Caco-2 (cell line): ENCODE measurements at regions not wholly inside any gene's neighbourhood (a gene's known extent, or its start where the extent isn't known, plus 50 kb on each side); places are given as distances from the start of the nearest gene placed in this dataset.

Experiments used
- BruUV-seq: library from RNA; stranded (reverse); fragments of 400-500 nt; replicated peaks from 2 replicates; lab custom pipeline; 2021; lab: Mats Ljungman, UMichigan
- CTCF ChIA-PET: fragments of 300-600 bp; sonication (Branson Sonifier 250); formaldehyde crosslinking; loops from one replicate; lab custom pipeline; 2022; ENCODE audit warnings: antibody characterized with exemption; lab: Charles Lee
- POLR2A ChIA-PET: fragments of 300-600 bp; sonication (Branson Sonifier 250); formaldehyde crosslinking; loops from one replicate; lab custom pipeline; 2022; ENCODE audit warnings: antibody characterized with exemption; lab: Charles Lee
- DNase-seq, 2 experiments: peaks; one replicate each; pipeline versions ENCODE4 v3.0.0 to v3.0.0-alpha.2; 2020 to 2022
- H3K27me3 ChIP-seq: replicated peaks from 2 replicates; pipeline ENCODE4 v1.6.0; 2011; ENCODE audit warnings: low read length; ENCODE audit not compliant: control insufficient read depth, insufficient read depth
- H3K36me3 ChIP-seq: 2 replicates; pipeline ENCODE4 v1.5.1; 2011; ENCODE audit warnings: low read length; ENCODE audit not compliant: control insufficient read depth, insufficient read depth
- H3K4me1 ChIP-seq: fragments of 250-450 bp; sonication (Bioruptor Pico); 2 replicates; pipeline ENCODE4 v1.5.1; 2020; ENCODE audit warnings: mild to moderate bottlenecking
- H3K4me3 ChIP-seq: 2 replicates; pipeline ENCODE4 v1.5.1; 2011; ENCODE audit warnings: low read depth, mild to moderate bottlenecking, control low read depth, low read length
- H3K9me3 ChIP-seq: fragments of 250-450 bp; sonication (Bioruptor Pico); 2 replicates; pipeline ENCODE4 v1.5.1; 2020; ENCODE audit warnings: mild to moderate bottlenecking, moderate library complexity
- H3K27ac Mint-ChIP-seq: one replicate; pipeline ENCODE4 v1.8.0; 2022; ENCODE audit warnings: mixed read lengths; ENCODE audit not compliant: unreplicated experiment
- H3K27me3 Mint-ChIP-seq: one replicate; pipeline ENCODE4 v1.8.0; 2022; ENCODE audit warnings: mixed read lengths; ENCODE audit not compliant: insufficient read depth, unreplicated experiment
- H3K36me3 Mint-ChIP-seq: one replicate; pipeline ENCODE4 v1.8.0; 2022; ENCODE audit warnings: mild to moderate bottlenecking, mixed read lengths; ENCODE audit not compliant: insufficient read depth, unreplicated experiment
- H3K4me1 Mint-ChIP-seq: one replicate; pipeline ENCODE4 v1.8.0; 2022; ENCODE audit warnings: low read depth, mixed read lengths; ENCODE audit not compliant: unreplicated experiment
- H3K4me3 Mint-ChIP-seq: one replicate; pipeline ENCODE4 v1.8.0; 2022; ENCODE audit warnings: mild to moderate bottlenecking, moderate library complexity, mixed read lengths; ENCODE audit not compliant: unreplicated experiment
- H3K9me3 Mint-ChIP-seq: one replicate; pipeline ENCODE4 v1.8.0; 2022; ENCODE audit warnings: mixed read lengths; ENCODE audit not compliant: unreplicated experiment
- CTCF ChIP-seq, 2 experiments: fragments of 200-600 bp in 1 of 2; IDR thresholded peaks; 1 replicate in 1 of 2; 2 replicates in 1 of 2; pipeline versions ENCODE4 v1.5.1 to v1.8.0; 2011 to 2022; ENCODE audit warnings: antibody characterized with exemption in 1 of 2, control low read depth in 1 of 2, inconsistent platforms in 1 of 2, low read depth in 1 of 2, low read length in 1 of 2, mild to moderate bottlenecking in 1 of 2, moderate library complexity in 1 of 2; ENCODE audit not compliant: insufficient read depth in 1 of 2, severe bottlenecking in 1 of 2, unreplicated experiment in 1 of 2
- intact Hi-C: fragments of 100-400 bp; cut with micrococcal nuclease; formaldehyde crosslinking; loops from one replicate; pipeline ENCODE4 v1.10.0; 2022; ENCODE audit not compliant: unreplicated experiment

GRCh38 chr16:51244887-51245657 lies 94.0 kb upstream of the SALL1 start:
- Histone ChIP-seq H3K4me1 (peaks cover 16% of the 10 kb centered on the region), H3K4me3 (no peak overlapping the region), H3K9me3 (no peaks in the 10 kb centered on the region), H3K27me3 (peaks cover 3% of the 10 kb centered on the region), H3K36me3 (no peaks in the 10 kb centered on the region)
- DNase-seq, result no peak
- Mint-ChIP-seq H3K27ac (no peak overlapping the region), H3K4me1 (peaks cover 21% of the 10 kb centered on the region), H3K36me3 (peaks cover 6% of the 10 kb centered on the region), H3K9me3 (peaks cover 4% of the 10 kb centered on the region), H3K27me3 (peaks cover 35% of the 10 kb centered on the region), H3K4me3 (no peak overlapping the region)
- ChIA-PET CTCF (no interaction called here), POLR2A (no interaction called here)
- no TSS peak for BruUV-seq
- intact Hi-C loops, result loop anchor here (1.0 kb wide), 2 partner anchors 10 to 125 kb away; no protein-coding TSS in a partner anchor
- no peak for TF ChIP-seq CTCF (IDR thresholded peaks at IDR 0.05; ENCODE audit: insufficient read depth in 1 of 2, low read depth in 1 of 2, low read length in 1 of 2, severe bottlenecking in 1 of 2, unreplicated experiment in 1 of 2)

DNA sequence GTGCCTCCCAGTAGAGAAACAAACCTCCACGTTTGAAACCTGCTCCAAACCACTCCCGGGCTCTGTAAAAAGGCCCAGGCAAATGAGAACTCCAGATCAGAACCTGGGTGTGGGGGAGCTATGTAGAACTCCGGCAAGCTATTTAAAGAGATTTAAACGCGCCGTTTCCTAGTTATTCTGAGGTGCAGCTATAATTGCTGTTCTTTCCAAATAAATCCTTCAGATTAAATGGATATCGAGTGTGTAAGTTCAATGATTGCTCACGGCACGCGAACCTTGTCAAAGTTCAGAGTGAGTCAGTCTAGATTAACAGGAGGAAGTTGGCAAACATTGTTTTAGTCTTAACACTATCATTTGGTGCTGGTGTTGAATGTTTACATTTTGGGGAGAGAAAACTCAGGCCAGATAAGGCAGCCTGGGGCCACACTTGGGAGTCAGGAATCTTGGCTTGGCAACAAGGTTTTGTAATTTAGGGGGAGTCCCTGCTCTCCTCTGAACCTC lies 92.9 kb upstream of the SALL1 start:
- peak overlapping the region; percentile 14 for H3K4me3 Mint-ChIP-seq
- peak; percentile 55 to 57 for DNase-seq
- peaks cover 3% of the 10 kb centered on the region for H3K27me3 ChIP-seq
- H3K36me3 Mint-ChIP-seq, result peaks cover 6% of the 10 kb centered on the region
- peaks cover 16% of the 10 kb centered on the region for H3K4me1 ChIP-seq
- TF ChIP-seq CTCF (IDR thresholded peaks at IDR 0.05; ENCODE audit: insufficient read depth in 1 of 2, low read depth in 1 of 2, low read length in 1 of 2, severe bottlenecking in 1 of 2, unreplicated experiment in 1 of 2), result no peak
- H3K27ac Mint-ChIP-seq, result no peak overlapping the region
- no TSS peak for BruUV-seq
- peaks cover 14% of the 10 kb centered on the region for H3K9me3 Mint-ChIP-seq
- intact Hi-C loops, result loop anchor here (1.0 kb wide), 2 partner anchors 9 to 124 kb away; no protein-coding TSS in a partner anchor
- no peak overlapping the region for H3K4me3 ChIP-seq
- H3K4me1 Mint-ChIP-seq, result peaks cover 21% of the 10 kb centered on the region
- ChIA-PET POLR2A (no interaction called here), CTCF (interaction anchor here (0.6 kb wide), 1 partner anchor 9 kb away, joined by 5 read pairs; no protein-coding TSS in a partner anchor)
- H3K36me3 ChIP-seq, result no peaks in the 10 kb centered on the region
- 0 out of 2 replicates have a peak, but pooled peaks cover 2% of the 10 kb centered on the region for H3K9me3 ChIP-seq
- peaks cover 44% of the 10 kb centered on the region for H3K27me3 Mint-ChIP-seq

- BruUV-seq, result no TSS peak
- Histone ChIP-seq H3K4me3 (no peak overlapping the region), H3K4me1 (peaks cover 27% of the 10 kb centered on the region), H3K36me3 (no peaks in the 10 kb centered on the region), H3K27me3 (peaks cover 3% of the 10 kb centered on the region), H3K9me3 (0 out of 2 replicates have a peak, but pooled peaks cover 3% of the 10 kb centered on the region)
- peaks cover 21% of the 10 kb centered on the region for H3K4me1 Mint-ChIP-seq
- H3K27me3 Mint-ChIP-seq, result peaks cover 45% of the 10 kb centered on the region
- peaks cover 19% of the 10 kb centered on the region for H3K9me3 Mint-ChIP-seq
- CTCF ChIA-PET, result no interaction called here
- H3K27ac Mint-ChIP-seq, result no peak overlapping the region
- DNase-seq, result no peak
- no peak overlapping the region for H3K4me3 Mint-ChIP-seq
- peaks cover 6% of the 10 kb centered on the region for H3K36me3 Mint-ChIP-seq
- POLR2A ChIA-PET, result no interaction called here
- TF ChIP-seq CTCF (IDR thresholded peaks at IDR 0.05; ENCODE audit: insufficient read depth in 1 of 2, low read depth in 1 of 2, low read length in 1 of 2, severe bottlenecking in 1 of 2, unreplicated experiment in 1 of 2), result no peak
- intact Hi-C loops, result no loop called here
Observed at GRCh38 chr16:51242296-51242994, 91.4 kb upstream of the SALL1 start.
